ENCODE measurements at regions not wholly inside any gene's neighbourhood (a gene's known extent, or its start where the extent isn't known, plus 50 kb on each side); places are given as distances from the start of the nearest gene placed in this dataset.

DNA sequence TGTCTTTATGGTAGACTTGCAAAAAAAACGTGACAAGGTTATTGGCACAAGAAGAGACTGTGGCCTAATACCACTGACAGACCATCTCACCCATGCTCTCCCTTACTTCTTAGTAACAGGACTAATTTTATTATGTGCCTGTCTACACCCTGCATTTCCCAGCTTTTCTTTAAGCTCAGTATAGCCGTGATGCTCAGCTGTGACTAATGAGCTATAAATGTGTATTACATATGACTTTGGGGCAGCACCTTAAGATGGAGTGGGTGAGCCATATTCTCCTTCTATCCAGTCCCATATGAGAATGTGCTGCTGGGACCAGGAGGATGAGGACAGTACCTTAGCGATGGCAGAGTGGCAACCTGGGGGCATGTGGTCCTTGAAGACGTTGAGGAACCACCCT is 293.5 kb downstream of the RNF144A start:
- WGBS, 2 donors: 78 to 84% methylated on average over 4 of the region's 4 CpGs
- Histone ChIP-seq H3K27me3 (no peaks in the 10 kb centered on the region), H3K9me3 (no peaks in the 10 kb centered on the region), H3K4me3 (no peak overlapping the region), H3K36me3 (no peaks in the 10 kb centered on the region), H3K4me1 (peaks cover 0 to 23% (median 7%) of the 10 kb centered on the region in 4 donors), H3K27ac (no peak overlapping the region)
- no peak for TF ChIP-seq POLR2A (IDR thresholded peaks at IDR 0.05)
- no peak for TF ChIP-seq POLR2AphosphoS5 (IDR thresholded peaks at IDR 0.05)
- TF ChIP-seq EP300 (IDR thresholded peaks at IDR 0.05): no peak
- TF ChIP-seq CTCF (IDR thresholded peaks at IDR 0.05): no peak
- DNase-seq: no peak
- intact Hi-C loops (cut with DNase I): no loop called here

DNA sequence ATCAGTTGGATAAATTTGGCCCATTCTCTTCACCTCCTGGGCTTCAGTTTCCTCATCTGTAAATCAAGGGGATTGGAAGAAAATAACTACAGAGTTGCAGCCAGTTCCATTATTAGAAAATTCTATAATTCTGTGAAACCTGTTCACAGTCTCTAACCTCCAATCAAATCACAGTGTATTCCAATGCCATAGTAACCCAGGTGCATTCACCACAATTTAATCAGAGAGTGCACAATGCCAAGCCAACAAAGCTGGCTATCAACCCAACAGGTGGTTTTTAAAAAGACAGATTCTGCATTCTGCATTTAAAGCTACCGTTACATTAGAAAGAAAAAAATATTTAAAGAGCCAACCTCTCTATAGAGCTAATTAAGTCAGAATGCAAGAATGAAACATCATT is 308.6 kb downstream of the RNF144A start:
- TF ChIP-seq POLR2AphosphoS5 (IDR thresholded peaks at IDR 0.05): no peak
- no peak for TF ChIP-seq CTCF (IDR thresholded peaks at IDR 0.05)
- TF ChIP-seq EP300 (IDR thresholded peaks at IDR 0.05): no peak
- no peak for TF ChIP-seq POLR2A (IDR thresholded peaks at IDR 0.05)
- DNase-seq: no peak
- no peaks in the 10 kb centered on the region for H3K36me3 ChIP-seq
- no peak overlapping the region for H3K27ac ChIP-seq
- no peaks in the 10 kb centered on the region for H3K27me3 ChIP-seq
- H3K4me1 ChIP-seq: no peaks in the 10 kb centered on the region
- WGBS, 2 donors: 59 to 84% methylated on average over 1 of the region's 1 CpG
- intact Hi-C loops (cut with DNase I): no loop called here
- no peak overlapping the region for H3K4me3 ChIP-seq
- no peaks in the 10 kb centered on the region for H3K9me3 ChIP-seq

- 16 to 29% methylated on average over 1 of the region's 1 CpG for WGBS, 2 donors
- H3K4me3 ChIP-seq: no peak overlapping the region
- no peaks in the 10 kb centered on the region for H3K4me1 ChIP-seq
- DNase-seq: no peak
- no peaks in the 10 kb centered on the region for H3K9me3 ChIP-seq
- intact Hi-C loops (cut with DNase I): no loop called here
- no peak overlapping the region for H3K27ac ChIP-seq
- H3K36me3 ChIP-seq: no peaks in the 10 kb centered on the region
- TF ChIP-seq POLR2AphosphoS5 (IDR thresholded peaks at IDR 0.05) (no peak), POLR2A (IDR thresholded peaks at IDR 0.05) (no peak), CTCF (IDR thresholded peaks at IDR 0.05) (no peak), EP300 (IDR thresholded peaks at IDR 0.05) (no peak)
- H3K27me3 ChIP-seq: no peaks in the 10 kb centered on the region
Observed at GRCh38 chr2:7226501-7226900, 309.3 kb downstream of the RNF144A start.

GRCh38 chr2:7233126-7233525 is 315.9 kb downstream of the RNF144A start:
- Histone ChIP-seq H3K9me3 (no peaks in the 10 kb centered on the region), H3K4me3 (no peak overlapping the region), H3K27me3 (no peaks in the 10 kb centered on the region), H3K4me1 (no peaks in the 10 kb centered on the region), H3K36me3 (no peaks in the 10 kb centered on the region), H3K27ac (no peak overlapping the region)
- WGBS, 2 donors: 31 to 32% methylated on average over 1 of the region's 1 CpG
- no peak for DNase-seq
- intact Hi-C loops (cut with DNase I): no loop called here
- TF ChIP-seq CTCF (IDR thresholded peaks at IDR 0.05) (no peak), POLR2AphosphoS5 (IDR thresholded peaks at IDR 0.05) (no peak), POLR2A (IDR thresholded peaks at IDR 0.05) (no peak), EP300 (IDR thresholded peaks at IDR 0.05) (no peak)

DNA sequence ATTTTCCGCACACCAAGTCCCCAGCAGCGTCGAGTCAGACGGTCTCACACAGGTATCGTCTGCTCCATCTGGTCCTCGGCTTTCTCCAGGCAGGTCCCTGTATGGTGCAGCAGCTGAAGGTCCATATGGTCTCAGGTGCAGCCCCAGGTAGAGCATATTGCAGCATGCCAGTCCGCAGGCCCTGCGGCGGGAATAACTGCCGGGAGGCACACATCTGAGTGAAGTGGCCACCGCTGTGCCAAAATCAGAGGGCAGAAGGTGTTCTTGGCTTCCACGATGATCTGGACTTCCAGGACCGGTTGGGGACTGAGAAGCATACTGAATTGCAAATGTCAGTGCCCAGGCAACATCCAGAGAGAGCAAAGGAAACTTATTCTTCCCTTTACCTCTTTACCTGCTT is 320.3 kb downstream of the RNF144A start:
- TF ChIP-seq EP300 (IDR thresholded peaks at IDR 0.05) (no peak), CTCF (IDR thresholded peaks at IDR 0.05) (no peak), POLR2AphosphoS5 (IDR thresholded peaks at IDR 0.05) (no peak), POLR2A (IDR thresholded peaks at IDR 0.05) (no peak)
- no peaks in the 10 kb centered on the region for H3K36me3 ChIP-seq
- H3K27ac ChIP-seq: no peak overlapping the region
- intact Hi-C loops (cut with DNase I): no loop called here
- no peaks in the 10 kb centered on the region for H3K9me3 ChIP-seq
- H3K4me3 ChIP-seq: no peak overlapping the region
- DNase-seq: no peak
- 93 to 95% methylated on average over 13 of the region's 13 CpGs for WGBS, 2 donors
- H3K4me1 ChIP-seq: no peaks in the 10 kb centered on the region
- H3K27me3 ChIP-seq: no peaks in the 10 kb centered on the region
